ENCODE measurements at regions not wholly inside any gene's neighbourhood (a gene's known extent, or its start where the extent isn't known, plus 50 kb on each side); places are given as distances from the start of the nearest gene placed in this dataset.
"Not testable (repeated sequence)": the region's sequence is repeated elsewhere in the genome, so short reads cannot be mapped to it uniquely, and the experiment has no call there.

DNA sequence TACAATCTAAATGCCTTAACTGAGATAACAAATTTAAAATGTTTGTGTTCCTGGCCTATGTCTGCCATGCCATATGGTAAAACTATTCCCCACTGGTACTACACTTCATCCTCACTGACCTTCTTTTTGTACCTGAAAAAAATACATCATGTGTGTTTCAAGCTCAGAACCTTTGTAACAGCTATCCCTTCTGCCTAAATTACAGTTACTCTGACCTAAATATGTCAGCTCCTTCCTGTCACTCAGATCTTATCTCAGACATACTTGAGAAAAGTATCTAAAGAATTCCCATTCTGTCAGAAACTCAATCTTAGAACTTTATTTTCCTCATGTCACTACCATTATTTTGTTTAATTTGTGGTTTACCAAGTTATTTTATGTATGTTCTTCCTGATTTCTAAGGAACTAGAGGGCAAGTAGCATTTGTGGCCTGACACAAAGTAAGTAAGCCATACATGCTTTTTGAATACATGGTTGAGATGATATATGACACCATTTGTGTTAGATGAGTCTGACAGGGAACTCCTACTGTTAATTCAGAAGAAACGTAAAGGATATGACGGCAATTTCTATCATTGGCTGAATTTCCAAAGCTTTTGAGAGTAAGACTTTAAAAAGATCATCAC is 456.5 kb upstream of the NDST3 start:
- no peak for DNase-seq

DNA sequence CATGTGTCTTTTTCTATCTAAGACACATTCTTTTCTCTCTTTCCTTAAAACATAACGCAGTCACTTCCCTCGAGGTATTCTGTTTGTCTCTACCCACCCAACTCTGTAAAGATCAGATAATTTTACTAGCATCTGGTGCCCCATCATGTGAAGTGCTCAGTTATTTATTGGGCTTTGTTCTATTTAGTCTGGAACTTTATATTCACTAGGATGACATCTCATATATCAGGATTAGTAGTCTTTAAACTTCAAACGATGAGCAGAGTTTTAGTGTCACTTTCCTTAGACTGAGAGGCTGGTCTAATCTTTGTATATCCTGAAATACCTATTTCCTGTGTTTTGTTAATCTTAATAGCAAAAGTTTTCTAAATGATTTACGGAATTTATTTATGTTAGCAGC is 445.5 kb upstream of the NDST3 start:
- DNase-seq: no peak

DNA sequence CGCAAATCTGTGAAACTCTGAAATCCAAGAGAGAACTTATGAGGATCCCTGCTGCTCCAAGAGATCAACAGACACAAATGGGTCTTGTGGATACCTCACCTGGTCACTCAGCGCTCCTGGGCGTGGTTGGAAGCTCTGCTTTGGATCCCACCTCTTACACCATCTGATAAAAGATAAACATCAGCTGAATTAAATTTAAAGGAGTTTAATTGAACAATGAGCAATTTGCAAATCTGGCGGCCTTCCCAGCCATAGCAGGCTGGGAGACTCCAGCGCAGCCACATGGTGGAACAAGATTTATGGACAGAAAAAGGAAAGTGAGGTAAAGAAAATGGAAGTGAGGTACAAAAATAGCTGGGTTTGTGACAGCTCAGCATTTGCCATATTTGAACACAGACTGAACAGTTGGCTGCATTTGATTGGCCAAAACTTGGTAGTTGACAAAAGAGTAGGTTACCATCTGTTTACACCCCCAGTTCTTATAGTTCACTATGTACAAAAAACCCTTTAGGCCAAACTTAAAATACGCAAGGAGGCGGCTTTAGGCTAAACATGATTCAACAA is 437.3 kb upstream of the NDST3 start:
- no peak for DNase-seq

DNA sequence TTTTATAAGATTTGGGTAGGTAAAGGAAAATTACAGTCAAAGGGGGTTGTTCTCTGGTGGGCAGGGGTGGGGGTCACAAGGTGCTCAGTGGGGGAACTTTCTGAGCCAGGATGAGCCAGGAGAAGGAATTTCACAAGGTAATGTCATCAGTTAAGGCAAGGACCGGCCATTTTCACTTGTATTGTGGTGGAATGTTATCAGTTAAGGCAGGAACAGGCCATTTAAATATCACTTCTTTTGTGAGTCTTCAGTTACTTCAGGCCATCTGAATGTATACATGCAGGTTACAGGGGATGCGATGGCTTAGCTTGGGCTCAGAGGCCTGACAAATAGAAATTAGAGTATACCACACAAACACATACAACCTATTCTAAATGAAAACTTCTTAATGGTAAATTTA is 434.9 kb upstream of the NDST3 start:
- DNase-seq: not testable (repeated sequence)

DNA sequence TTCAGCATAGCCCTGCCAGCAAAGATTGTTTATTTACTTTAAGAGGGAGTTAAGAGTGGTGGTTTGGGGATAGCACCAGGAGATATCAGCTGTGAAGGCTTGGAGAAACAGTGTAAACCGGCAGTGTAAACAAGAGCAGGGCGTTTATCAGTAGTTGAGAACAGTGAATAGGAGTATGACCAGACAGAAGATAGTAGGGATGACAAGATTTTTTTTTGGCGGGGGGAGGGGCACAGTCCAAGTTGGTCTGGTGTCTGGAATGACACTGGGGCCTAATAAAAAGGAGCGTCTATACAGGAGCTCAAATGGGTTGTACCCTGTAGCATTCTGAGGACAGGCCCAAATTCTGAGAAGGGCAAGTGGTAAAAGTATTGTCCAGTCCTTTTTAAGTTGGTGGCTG is 433.4 kb upstream of the NDST3 start:
- DNase-seq: not testable (repeated sequence)

DNA sequence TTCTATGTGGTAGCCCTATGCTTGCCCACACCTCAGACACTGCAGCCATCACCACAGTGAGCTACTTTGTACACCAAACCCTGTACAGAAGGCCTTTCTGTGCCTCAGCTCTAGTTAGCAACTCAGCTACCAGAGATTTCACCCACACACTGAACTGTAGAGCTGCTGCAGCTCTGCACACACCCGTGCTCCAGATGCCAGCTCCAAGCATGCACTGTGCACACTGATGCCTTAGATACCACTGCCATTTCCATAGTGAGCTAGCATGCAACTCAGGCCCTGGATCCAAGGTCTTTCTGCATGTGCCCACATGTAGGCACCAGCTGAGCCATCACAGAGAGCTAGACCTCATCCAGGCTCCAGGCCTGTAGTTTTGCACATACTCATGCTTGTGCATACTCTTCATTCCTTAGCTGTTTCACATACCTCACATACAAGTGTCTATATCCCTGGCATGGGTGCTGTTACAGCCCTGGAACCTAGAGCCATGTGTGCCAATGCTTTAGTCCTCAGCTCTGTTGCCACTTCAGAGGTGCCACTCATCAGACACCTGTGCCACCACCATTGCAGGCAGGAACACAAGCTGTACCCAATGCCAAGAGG is 423.5 kb upstream of the NDST3 start:
- DNase-seq: no peak

DNA sequence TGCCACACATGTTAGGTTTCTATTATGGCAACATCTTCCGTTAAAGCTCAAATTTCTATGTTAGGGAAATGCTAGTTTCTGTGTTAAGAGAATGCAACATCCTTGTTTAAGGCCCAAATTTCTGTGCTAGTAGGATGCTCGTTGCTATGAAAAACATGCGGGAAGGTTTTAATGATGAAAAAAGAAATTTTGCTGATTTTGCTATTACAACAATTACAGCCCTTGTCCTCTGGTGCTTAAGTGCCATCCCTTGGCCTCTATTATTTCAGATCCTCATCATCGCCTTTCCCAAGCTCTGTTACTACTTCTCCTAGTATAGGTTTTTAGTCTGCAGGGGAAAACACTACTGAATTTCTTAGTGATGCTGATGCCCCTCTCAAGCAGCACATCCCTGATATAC is 412.6 kb upstream of the NDST3 start:
- DNase-seq: no peak

DNA sequence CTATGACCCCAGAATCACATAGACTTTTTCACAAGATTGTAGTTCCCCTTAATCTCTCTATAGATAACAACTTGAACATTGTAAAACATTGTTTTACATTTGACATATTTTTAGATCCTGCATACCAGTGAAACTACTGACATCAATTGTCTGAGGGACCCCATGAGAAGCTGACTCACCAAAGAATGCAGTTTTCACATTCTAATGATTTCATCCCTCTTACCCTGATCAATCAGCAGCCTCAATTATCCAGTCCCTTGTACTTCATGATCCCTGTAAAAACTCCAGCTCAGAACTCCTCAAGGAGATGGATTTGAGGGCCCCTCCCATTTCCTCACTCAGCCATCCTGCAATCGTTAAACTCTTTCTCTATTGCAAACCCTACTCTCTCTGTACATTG is 411.0 kb upstream of the NDST3 start:
- no peak for DNase-seq

DNA sequence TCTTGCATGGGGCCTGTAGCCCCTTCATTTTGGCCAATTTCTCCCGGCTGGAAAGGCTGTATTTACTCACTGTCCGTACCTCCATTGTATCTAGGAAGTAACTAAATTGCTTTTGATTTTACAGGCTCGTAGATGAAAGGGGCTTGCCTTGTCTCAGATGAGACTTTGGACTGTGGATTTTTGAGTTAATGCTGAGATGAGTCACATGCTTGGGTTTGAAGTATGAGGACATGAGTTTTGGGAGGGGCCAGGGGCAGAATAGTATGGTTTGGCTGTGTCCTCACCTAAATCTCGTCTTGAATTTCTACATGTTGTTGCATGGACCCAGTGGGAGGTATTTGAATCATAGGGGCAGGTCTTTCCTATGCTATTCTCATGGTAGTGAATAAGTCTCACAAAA is 407.6 kb upstream of the NDST3 start:
- no peak for DNase-seq

DNA sequence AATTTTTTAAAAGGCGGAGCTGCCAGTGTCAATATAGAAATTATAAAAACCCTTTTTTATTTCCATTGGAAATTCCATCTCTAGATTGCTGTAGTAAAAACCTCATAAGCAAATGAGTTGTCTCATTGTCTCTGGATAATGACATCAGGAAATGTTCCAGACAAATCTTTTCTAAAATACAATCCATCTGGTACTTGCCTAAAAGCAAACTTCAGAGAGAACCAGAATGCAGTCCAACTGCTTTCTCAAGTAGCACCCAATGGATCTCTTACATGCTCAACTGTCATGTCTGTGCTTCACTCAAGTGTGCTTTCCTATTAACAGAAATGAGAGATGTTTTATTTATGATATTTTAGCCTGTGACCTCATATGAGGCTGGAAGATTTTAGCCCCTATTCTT is 399.6 kb upstream of the NDST3 start:
- no peak for DNase-seq

DNA sequence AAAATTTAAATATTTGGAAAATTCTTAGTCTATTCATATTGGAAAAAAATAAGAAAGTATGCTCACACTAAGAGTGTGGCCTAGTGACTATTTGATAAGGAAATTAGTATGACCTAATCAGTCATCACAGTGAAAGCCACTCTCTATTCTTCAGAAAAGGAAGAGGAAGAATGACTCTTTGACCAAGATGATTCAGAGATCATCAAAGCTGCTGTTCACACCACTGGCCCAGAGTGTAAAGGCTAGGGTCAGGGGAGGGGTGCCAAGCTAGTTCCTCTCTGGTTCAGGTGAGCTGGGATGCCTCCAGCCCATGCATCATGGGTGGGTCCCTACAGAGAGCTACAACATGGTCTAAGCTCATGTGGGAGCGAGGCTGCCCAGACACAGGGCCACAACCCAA is 396.9 kb upstream of the NDST3 start:
- no peak for DNase-seq

DNA sequence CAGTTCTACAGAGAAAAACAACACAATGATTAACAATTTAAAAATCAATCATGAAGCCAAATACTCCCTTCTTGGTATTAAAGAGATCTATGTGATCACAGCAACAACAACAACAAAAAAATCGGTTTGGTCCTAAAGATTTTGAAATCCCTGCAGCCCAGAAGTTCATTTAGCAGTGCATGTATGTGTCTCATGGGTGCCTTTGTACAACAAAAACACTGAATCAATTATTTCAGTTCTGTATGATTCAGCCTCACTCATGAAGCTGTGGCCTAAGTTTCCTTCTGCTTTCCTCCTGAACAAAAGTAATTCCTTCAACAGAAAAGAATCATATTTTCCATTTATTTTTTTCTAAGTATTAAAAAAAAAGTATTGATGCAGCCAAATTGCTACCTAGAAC is 393.4 kb upstream of the NDST3 start:
- no peak for DNase-seq

DNA sequence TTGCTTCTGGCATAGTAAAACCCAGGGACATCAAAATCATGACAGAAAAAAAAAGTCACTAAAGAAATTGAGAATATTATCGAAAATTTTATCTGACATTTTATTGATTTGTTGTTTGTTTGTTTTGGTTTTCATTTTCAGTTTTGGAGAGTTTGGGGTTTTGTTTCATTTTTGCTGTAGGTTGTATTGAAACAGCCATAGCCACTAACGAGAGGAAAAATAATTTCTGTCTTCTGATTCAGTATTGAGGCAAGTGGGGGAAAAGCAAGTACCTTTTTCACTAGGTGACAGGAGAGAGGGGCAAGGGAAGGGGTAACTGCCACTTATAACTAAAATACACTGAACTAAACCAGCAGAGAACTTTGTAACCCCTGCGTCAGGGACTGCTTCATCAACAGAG is 392.8 kb upstream of the NDST3 start:
- DNase-seq: no peak

DNA sequence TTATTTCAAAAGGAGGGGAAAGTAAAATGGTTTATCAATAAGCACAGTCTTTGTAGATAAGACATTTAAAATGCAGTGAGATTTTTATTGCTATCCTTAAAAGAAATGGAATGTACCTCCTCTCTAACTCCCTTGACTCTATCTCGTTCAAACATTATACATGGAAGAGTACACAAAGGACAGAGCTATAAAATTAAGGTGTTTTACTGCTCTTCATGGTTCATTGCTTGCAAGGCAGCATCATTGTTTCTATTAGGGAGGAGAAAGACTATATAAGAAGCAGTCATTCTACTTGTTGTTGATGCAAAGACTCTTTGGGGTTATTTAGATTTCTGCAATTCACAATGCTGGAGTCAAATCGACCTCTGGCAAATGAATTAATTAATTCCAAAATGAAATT is 380.2 kb upstream of the NDST3 start:
- DNase-seq: no peak

DNA sequence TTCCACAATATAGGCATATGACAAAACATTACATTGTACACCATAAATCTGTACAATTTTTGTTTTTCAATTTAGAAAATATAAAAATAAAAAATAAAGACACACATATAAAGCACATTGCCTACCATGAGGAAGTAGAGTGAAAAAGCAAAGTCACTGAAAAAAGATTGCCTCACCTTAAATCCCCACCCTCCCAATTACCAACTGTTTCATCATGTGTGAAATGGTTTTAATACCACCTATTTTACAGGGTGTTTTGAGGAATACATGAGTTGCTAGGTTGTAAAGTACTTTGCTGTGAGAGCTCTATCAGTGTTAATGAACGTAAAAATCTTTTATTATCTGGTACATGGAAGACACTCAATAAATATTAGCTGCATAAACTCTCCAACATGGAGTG is 373.6 kb upstream of the NDST3 start:
- no peak for DNase-seq

DNA sequence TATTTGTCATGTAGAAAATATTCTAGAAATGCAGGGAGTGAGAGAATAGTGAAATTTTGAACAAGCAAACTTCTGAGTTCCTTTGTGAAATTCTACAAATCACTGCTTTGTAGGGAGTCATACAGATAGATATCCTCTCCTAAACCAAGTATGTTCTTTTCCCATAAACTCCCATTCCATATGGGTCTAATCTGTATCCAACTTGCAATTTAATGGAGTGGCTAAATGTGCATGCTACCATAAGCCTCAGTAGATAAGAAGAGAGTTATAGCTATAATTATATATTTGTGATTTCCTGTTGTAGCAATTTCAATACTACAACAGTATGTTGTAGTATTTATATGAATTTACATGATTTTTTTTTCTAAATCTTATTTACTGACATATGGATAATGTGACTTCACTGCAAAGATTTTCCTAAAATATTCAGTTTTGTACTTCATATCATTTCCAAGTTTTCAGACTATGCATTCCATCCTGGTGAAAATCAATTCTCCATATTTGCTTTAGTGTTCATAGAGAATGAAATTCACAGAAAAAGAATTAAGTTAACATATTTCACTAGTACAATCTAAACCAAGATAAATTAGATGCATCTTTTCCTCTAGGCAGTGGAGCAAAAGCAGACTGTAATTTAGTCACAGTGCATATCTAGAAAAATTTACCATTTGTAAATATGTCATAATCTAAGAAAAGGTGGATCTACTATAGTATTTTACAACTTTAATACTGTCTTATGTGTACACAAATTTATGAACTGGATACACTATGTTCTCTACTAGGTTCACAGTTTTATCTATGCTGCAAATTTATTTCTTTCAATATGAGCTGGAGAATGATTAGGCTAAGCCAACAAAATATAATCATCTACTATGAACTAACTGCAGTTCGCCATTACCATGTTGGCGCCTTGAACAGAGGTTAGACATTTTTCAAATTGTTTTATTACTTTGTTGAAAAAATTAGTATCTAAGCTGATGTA is 372.9 kb upstream of the NDST3 start:
- DNase-seq: no peak

DNA sequence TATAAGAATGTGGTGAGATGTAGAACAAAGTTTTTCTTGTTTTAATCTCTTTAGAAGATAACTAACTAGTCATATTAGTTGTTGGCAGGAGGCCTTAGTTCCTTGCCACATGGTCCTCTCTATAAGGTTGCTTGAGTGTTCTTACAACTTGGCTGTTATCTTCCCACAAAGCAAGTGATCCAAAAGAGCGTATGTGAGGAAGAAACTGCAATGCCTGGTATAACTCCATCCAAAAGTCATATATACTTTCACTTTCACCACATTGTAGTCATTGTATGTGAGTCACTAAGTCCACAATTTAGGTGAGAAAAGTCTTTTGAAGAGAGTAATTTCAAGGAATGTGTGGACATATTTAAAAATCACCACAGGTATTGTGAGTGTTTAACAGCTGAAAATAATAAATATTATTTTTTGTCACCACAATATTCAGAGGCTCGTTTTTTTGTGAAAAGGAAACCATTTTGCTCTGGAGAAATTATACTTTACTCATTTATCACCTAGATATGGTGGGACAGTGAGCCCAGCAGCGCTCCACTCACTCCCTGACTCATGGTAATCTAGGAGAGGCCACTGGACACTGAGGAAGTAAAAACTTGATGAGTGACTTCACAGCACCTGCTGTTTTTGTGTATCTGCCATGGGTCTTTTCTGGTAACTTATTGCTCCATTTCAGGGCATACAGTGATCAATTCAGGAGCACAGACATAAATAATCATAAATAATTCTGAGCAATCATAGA is 369.4 kb upstream of the NDST3 start:
- DNase-seq: no peak

DNA sequence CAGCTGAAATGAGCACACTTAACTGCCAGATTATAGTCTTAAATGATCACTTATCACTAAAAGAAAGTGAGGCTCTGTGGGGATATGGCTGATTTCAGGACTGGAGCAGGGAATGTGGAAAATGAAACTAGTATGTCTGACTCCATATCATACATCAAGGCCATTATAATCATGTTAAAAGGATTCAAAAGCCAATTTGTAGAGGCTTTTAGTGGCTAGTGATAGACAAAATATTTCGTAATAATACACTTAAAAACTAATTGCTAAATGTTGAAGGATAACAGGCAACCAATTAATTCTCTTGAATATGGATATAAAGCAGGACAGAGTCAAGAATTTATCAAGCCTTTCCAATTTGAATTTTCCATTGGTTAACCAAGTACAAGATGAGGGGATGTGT is 358.1 kb upstream of the NDST3 start:
- no peak for DNase-seq

DNA sequence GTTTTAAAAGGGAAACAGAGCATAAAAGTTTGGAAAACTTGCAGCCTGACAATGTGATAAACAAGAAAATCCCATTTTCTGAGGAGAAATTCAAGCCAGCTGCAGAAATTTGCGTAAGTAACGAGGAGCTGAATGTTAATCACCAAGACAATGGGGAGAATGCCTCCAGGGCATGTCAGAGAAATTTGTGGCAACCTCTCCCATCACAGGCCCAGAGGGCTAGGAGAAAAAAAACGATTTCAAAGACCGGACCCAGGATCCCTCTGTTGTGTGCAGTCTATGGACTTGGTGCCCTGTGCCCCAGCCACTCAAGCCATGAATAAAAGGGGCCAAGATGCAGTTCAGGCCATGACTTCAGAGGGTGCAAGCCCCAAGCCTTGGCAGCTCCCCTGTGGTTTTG is 355.4 kb upstream of the NDST3 start:
- DNase-seq: no peak

DNA sequence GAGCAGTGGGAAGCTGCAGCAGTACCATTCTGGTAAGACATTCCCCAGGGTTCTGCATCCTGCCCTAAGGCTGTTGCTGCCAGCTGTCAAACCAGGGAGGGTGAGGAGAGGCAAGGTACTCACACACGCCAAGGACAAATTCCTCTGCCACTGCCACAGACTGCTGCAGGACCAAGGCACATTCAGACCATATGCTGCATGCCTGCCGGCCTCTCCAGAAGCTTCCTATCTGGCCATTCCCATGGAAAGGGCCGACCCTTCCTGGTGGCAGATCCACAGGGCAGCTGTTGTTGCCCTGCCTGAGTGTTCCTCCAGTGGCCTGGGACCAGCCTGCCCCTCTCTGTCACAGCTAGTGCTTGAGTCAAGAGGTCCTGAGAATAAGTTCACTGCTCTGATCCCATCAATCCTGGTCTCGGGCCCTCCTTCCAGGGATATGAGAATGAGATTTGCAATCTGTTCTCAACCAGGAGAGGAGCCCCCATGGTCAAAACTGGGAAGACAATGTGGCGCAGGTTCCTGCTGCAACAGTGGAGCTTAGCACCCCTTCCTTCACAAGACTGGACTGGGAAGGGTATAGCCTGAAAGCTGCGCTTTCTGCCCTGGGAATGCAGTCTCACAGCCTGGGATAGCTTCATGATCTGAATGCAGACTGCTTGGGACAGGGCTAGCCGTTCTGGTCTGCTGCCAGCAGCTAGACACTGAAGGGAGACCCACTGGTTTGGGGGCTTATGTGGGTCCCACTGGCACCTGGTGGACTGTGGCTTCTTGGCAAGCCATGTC is 342.5 kb upstream of the NDST3 start:
- DNase-seq: no peak

DNA sequence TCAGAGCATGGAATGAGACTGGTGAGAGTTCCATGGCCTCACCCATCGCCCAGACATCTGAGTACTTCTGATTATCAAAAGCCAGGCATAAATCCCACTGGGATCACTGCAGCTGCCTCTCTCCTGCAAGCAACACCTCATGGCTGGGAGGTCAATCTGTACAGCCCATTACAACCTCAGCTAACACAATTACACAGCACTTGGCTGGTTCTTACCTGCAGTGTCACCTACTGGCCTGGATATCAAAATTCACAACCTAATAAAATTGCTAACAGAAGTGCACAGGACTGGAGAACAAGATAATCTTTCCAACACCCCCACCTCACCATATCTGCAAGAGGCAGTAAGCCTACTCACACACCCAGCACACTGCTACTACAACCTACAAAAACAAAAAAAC is 341.7 kb upstream of the NDST3 start:
- no peak for DNase-seq

DNA sequence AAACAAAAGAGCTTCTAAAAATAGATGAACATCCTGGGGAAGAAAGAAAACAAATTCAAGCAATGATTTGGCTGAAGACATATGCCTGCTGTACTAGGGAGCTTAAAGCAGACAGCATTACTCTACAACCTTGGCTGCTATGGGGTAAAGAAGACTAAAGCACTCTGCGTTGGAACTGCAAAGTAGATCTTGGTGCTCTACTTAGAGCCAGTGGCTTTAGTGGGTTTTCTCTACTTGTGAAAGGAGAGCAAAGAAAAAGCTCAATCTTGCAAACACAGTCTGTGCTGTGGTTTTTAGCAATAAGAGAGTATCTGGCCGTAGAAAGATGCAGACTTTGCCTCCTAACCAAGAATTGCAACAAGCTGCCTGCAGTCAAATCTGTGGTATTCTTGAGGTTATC is 334.7 kb upstream of the NDST3 start:
- DNase-seq: no peak

Data from stimulated activated naive CD4-positive, alpha-beta T cell (primary cell).